Neural progenitor cell (in vitro differentiated cells): ENCODE measurements at regions not wholly inside any gene's neighbourhood (a gene's known extent, or its start where the extent isn't known, plus 50 kb on each side); places are given as distances from the start of the nearest gene placed in this dataset.

Experiments used
- CTCF ChIP-seq: fragments of 200-600 bp; sonication (generic); IDR thresholded peaks from 2 replicates; pipeline ENCODE4 v1.5.1; 2017; ENCODE audit warnings: antibody characterized with exemption, mild to moderate bottlenecking
- EZH2phosphoT487 ChIP-seq: fragments of 200-600 bp; sonication (generic); IDR thresholded peaks from 2 replicates; pipeline ENCODE4 v1.6.1; 2017; ENCODE audit warnings: antibody characterized with exemption

- TF ChIP-seq CTCF, result no peak
- no peak for TF ChIP-seq EZH2phosphoT487
Measured at GRCh38 chr1:96296991-96297390, 424.6 kb upstream of the PTBP2 start.
